HCT116 (cell line): ENCODE measurements at regions not wholly inside any gene's neighbourhood (a gene's known extent, or its start where the extent isn't known, plus 50 kb on each side); places are given as distances from the start of the nearest gene placed in this dataset.

Experiments used
- ATAC-seq: fragments of 200-7000 bp; cut with Tn5 transposase; 2 replicates; pipeline ENCODE4 v1.9.1; 2020; ENCODE audit warnings: mild to moderate bottlenecking, moderate library complexity
- BruUV-seq: library from RNA; stranded (reverse); fragments of 400-500 nt; replicated peaks from 2 replicates; lab custom pipeline; 2021; lab: Mats Ljungman, UMichigan
- CTCF ChIA-PET: fragments of 300-600 bp; sonication (Branson Sonifier 250); formaldehyde crosslinking; loops from one replicate; lab custom pipeline; 2021; ENCODE audit warnings: antibody characterized with exemption; lab: Charles Lee
- POLR2A ChIA-PET: fragments of 300-600, 350-600 bp; sonication (Branson Sonifier 250); formaldehyde crosslinking; loops from one replicate; lab custom pipeline; 2021; ENCODE audit warnings: antibody characterized with exemption; lab: Charles Lee
- RAD21 ChIA-PET, 2 experiments: fragments of 300-600 bp; sonication (Branson Sonifier 250); formaldehyde crosslinking; loops; one replicate each; lab custom pipeline; 2023; ENCODE audit warnings: low total read pairs in 2 of 2; ENCODE audit not compliant: uncharacterized antibody in 2 of 2, unreplicated experiment in 2 of 2, low non-redundant PET in 1 of 2; lab: Charles Lee
- DNase-seq: peaks from one replicate; pipeline ENCODE4 v3.0.0-alpha.2; 2010; ENCODE audit warnings: low read depth, low spot score
- H2AFZ ChIP-seq: fragments of 200-600 bp; shearing (Covaris generic), sonication (generic); 2 replicates; pipeline ENCODE4 v1.6.1; 2017; ENCODE audit warnings: low read depth, mixed run types, mixed read lengths, antibody characterized with exemption, low read length; ENCODE audit not compliant: poor library complexity, severe bottlenecking
- H3K27ac ChIP-seq: 2 replicates; pipeline ENCODE4 v1.5.1; 2012; ENCODE audit warnings: low read depth, low read length
- H3K27me3 ChIP-seq: fragments of 200-600 bp; sonication (generic); 2 replicates; pipeline ENCODE4 v1.6.1; 2016; ENCODE audit warnings: mixed run types, low read length, mixed read lengths; ENCODE audit not compliant: insufficient read depth
- H3K36me3 ChIP-seq, 2 experiments: fragments of 200-500 bp in 1 of 2; fragments of 200-600 bp in 1 of 2; sonication (Bioruptor generic) in 1 of 2; sonication (generic) in 1 of 2; 2 replicates each; pipeline versions ENCODE4 v1.5.1 to v1.6.1; 2014 to 2016; ENCODE audit warnings: low read length in 2 of 2, inconsistent platforms in 1 of 2, mixed read lengths in 1 of 2, mixed run types in 1 of 2; ENCODE audit not compliant: insufficient read depth in 2 of 2, control insufficient read depth in 1 of 2
- H3K4me1 ChIP-seq, 2 experiments: fragments of 200-600 bp in 1 of 2; sonication (generic) in 1 of 2; 2 replicates each; pipeline versions ENCODE4 v1.5.1 to v1.6.1; 2012 to 2017; ENCODE audit warnings: low read length in 2 of 2, inconsistent platforms in 1 of 2, mild to moderate bottlenecking in 1 of 2, mixed read lengths in 1 of 2, mixed run types in 1 of 2, moderate library complexity in 1 of 2; ENCODE audit not compliant: insufficient read depth in 2 of 2, control insufficient read depth in 1 of 2
- H3K4me2 ChIP-seq: fragments of 200-600 bp; sonication (generic); 2 replicates; pipeline ENCODE4 v1.6.1; 2017; ENCODE audit warnings: mixed run types, low read length, mixed read lengths
- H3K4me3 ChIP-seq, 2 experiments: fragments of 200-600 bp in 1 of 2; sonication (generic) in 1 of 2; replicated peaks in 1 of 2; 2 replicates each; pipeline ENCODE4 v1.5.1; 2011 to 2016; ENCODE audit warnings: low read length in 2 of 2, control low read depth in 1 of 2, low read depth in 1 of 2, mild to moderate bottlenecking in 1 of 2, mixed read lengths in 1 of 2, mixed run types in 1 of 2
- H3K79me2 ChIP-seq: fragments of 200-600 bp; sonication (generic); 2 replicates; pipeline ENCODE4 v1.6.1; 2017; ENCODE audit warnings: mild to moderate bottlenecking, mixed run types, low read length, moderate library complexity, mixed read lengths; ENCODE audit not compliant: insufficient read depth
- H3K9ac ChIP-seq: fragments of 200-600 bp; sonication (generic); 2 replicates; pipeline ENCODE4 v1.6.1; 2016; ENCODE audit warnings: low read length, mixed read lengths
- H3K9me2 ChIP-seq: fragments of 200-600 bp; sonication (generic), shearing (Covaris generic); 2 replicates; pipeline ENCODE4 v1.6.1; 2017; ENCODE audit warnings: mixed run types, mild to moderate bottlenecking, moderate library complexity; ENCODE audit not compliant: insufficient read depth
- H3K9me3 ChIP-seq, 2 experiments: fragments of 200-500 bp in 1 of 2; fragments of 200-600 bp in 1 of 2; sonication (Bioruptor generic) in 1 of 2; sonication (generic) in 1 of 2; 2 replicates each; pipeline ENCODE4 v1.6.1; 2014 to 2017; ENCODE audit warnings: low read length in 2 of 2, mixed read lengths in 2 of 2, inconsistent platforms in 1 of 2, low read depth in 1 of 2, mild to moderate bottlenecking in 1 of 2, mixed run types in 1 of 2, moderate library complexity in 1 of 2; ENCODE audit not compliant: control insufficient read depth in 1 of 2, insufficient read depth in 1 of 2
- H4K20me1 ChIP-seq: fragments of 200-600 bp; sonication (generic), shearing (Covaris generic); 2 replicates; pipeline ENCODE4 v1.6.1; 2017; ENCODE audit warnings: mixed run types, mild to moderate bottlenecking, moderate library complexity; ENCODE audit not compliant: insufficient read depth
- CEBPB ChIP-seq: IDR thresholded peaks from 2 replicates; pipeline ENCODE4 v1.6.1; 2012; ENCODE audit warnings: low read depth
- ELF1 ChIP-seq: IDR thresholded peaks from 2 replicates; pipeline ENCODE4 v1.6.1; 2012; ENCODE audit warnings: low read depth, borderline replicate concordance
- EZH2phosphoT487 ChIP-seq: fragments of 200-600 bp; IDR thresholded peaks from 2 replicates; pipeline ENCODE4 v1.6.1; 2018; ENCODE audit warnings: antibody characterized with exemption, borderline replicate concordance
- JUND ChIP-seq: IDR thresholded peaks from 2 replicates; pipeline ENCODE4 v1.6.1; 2012
- YY1 ChIP-seq: IDR thresholded peaks from 2 replicates; pipeline ENCODE4 v1.6.1; 2011; ENCODE audit warnings: low read length, low read depth, moderate library complexity, mild to moderate bottlenecking; ENCODE audit not compliant: insufficient replicate concordance; ENCODE audit errors: extremely low read depth
- ZFX ChIP-seq: fragments of 450-650 bp; IDR thresholded peaks from 2 replicates; pipeline ENCODE4 v1.6.1; 2017
- ZNF274 ChIP-seq: fragments of 200-500 bp; sonication (Bioruptor generic); IDR thresholded peaks from 2 replicates; pipeline ENCODE4 v1.6.1; 2014; ENCODE audit warnings: mild to moderate bottlenecking, low read depth, low read length, inconsistent platforms
- intact Hi-C: fragments of 100-400 bp; cut with micrococcal nuclease; formaldehyde crosslinking; loops from 2 replicates; pipeline ENCODE4 v1.10.0; 2022
- TF ChIP-seq, protein P1 (sequence below): IDR thresholded peaks from 2 replicates; pipeline ENCODE4 v1.6.1; 2012
- TF ChIP-seq, protein P2 (sequence below): IDR thresholded peaks from 2 replicates; pipeline ENCODE4 v1.6.1; 2011; ENCODE audit warnings: mild to moderate bottlenecking, low read length, moderate library complexity; ENCODE audit not compliant: insufficient replicate concordance; ENCODE audit errors: extremely low read depth
- TF ChIP-seq, protein P3 (sequence below), 3 experiments: fragments of 200-600 bp in 1 of 3; sonication (generic) in 1 of 3; IDR thresholded peaks in 2 of 3; conservative IDR thresholded peaks in 1 of 3; 2 replicates each; pipeline ENCODE4 v1.5.1; 2012 to 2017; ENCODE audit warnings: low read depth in 2 of 3, low read length in 2 of 3, antibody characterized with exemption in 1 of 3, borderline replicate concordance in 1 of 3, control low read depth in 1 of 3, mild to moderate bottlenecking in 1 of 3, mixed read lengths in 1 of 3, mixed run types in 1 of 3, moderate library complexity in 1 of 3; ENCODE audit not compliant: insufficient read depth in 1 of 3

DNA sequence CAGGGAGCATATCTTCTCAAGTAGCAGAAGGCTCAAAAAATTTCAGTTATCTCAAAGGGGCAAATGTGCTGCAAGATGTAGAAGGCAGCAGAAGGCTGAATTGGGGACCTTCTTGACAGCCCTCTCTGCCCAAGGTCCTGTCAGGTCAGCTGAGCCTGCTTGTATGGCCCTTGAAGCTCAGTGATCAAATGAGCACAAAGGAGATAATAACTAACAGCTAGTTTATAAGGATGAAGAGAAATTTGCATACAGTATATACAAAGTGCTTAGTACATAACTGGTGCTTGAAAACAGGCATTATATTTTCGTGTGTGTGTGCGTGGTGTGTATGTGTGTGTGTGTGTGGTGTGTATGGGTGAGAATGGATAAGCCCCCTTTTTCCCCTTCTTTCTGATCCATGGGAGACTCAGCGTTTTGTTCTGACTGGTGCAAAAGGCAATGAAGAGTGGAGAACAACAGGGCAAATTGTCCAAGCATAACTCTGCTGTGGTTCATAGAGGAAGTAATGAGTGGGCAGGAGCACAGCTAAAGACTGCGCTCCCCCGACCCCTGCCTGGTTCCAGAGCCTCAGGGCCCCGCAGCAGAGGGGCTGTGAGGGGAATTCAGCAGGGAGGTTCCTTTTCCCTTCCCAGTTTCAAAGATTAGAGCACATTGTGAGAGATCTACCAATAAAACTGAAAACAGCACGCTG is 356.8 kb upstream of the NR2F2 start:
- Histone ChIP-seq H3K27me3 (no peaks in the 10 kb centered on the region), H3K36me3 (no peaks in the 10 kb centered on the region), H3K4me1 (no peaks in the 10 kb centered on the region), H3K4me2 (no peak overlapping the region), H3K79me2 (no peaks in the 10 kb centered on the region), H3K9me2 (no peaks in the 10 kb centered on the region), H3K4me3 (no peak overlapping the region), H3K9me3 (no peaks in the 10 kb centered on the region), H4K20me1 (no peaks in the 10 kb centered on the region), H3K27ac (no peak overlapping the region), H3K9ac (no peak overlapping the region), H2AFZ (no peak overlapping the region)
- TF ChIP-seq CEBPB (no peak), ZNF274 (no peak), EZH2phosphoT487 (no peak), ELF1 (no peak), ZFX (no peak), YY1 (no peak), JUND (no peak)
- TF ChIP-seq, protein P1, sequence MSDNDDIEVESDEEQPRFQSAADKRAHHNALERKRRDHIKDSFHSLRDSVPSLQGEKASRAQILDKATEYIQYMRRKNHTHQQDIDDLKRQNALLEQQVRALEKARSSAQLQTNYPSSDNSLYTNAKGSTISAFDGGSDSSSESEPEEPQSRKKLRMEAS, result no peak
- TF ChIP-seq, protein P2, sequence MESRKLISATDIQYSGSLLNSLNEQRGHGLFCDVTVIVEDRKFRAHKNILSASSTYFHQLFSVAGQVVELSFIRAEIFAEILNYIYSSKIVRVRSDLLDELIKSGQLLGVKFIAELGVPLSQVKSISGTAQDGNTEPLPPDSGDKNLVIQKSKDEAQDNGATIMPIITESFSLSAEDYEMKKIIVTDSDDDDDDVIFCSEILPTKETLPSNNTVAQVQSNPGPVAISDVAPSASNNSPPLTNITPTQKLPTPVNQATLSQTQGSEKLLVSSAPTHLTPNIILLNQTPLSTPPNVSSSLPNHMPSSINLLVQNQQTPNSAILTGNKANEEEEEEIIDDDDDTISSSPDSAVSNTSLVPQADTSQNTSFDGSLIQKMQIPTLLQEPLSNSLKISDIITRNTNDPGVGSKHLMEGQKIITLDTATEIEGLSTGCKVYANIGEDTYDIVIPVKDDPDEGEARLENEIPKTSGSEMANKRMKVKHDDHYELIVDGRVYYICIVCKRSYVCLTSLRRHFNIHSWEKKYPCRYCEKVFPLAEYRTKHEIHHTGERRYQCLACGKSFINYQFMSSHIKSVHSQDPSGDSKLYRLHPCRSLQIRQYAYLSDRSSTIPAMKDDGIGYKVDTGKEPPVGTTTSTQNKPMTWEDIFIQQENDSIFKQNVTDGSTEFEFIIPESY, result no peak
- TF ChIP-seq, protein P3, sequence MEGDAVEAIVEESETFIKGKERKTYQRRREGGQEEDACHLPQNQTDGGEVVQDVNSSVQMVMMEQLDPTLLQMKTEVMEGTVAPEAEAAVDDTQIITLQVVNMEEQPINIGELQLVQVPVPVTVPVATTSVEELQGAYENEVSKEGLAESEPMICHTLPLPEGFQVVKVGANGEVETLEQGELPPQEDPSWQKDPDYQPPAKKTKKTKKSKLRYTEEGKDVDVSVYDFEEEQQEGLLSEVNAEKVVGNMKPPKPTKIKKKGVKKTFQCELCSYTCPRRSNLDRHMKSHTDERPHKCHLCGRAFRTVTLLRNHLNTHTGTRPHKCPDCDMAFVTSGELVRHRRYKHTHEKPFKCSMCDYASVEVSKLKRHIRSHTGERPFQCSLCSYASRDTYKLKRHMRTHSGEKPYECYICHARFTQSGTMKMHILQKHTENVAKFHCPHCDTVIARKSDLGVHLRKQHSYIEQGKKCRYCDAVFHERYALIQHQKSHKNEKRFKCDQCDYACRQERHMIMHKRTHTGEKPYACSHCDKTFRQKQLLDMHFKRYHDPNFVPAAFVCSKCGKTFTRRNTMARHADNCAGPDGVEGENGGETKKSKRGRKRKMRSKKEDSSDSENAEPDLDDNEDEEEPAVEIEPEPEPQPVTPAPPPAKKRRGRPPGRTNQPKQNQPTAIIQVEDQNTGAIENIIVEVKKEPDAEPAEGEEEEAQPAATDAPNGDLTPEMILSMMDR (IDR thresholded peaks at IDR 0.05 in 2 of 3, conservative IDR thresholded peaks at IDR 0.05 in 1 of 3; ENCODE audit: borderline replicate concordance in 1 of 3, insufficient read depth in 1 of 3, low read depth in 2 of 3, low read length in 2 of 3), result no peak
- POLR2A ChIA-PET, result no interaction called here
- RAD21 ChIA-PET, result no interaction called here
- no peak for ATAC-seq
- no TSS peak for BruUV-seq
- intact Hi-C loops, result no loop called here
- DNase-seq, result no peak
- CTCF ChIA-PET, result no interaction called here
